Transverse colon (tissue), 4 donors: ENCODE measurements at regions not wholly inside any gene's neighbourhood (a gene's known extent, or its start where the extent isn't known, plus 50 kb on each side); places are given as distances from the start of the nearest gene placed in this dataset.
"Not testable (repeated sequence)": the region's sequence is repeated elsewhere in the genome, so short reads cannot be mapped to it uniquely, and the experiment has no call there.

Experiments used
- DNase-seq: peaks from one replicate; pipeline ENCODE4 v3.0.0-alpha.2; 2019
- H3K27ac ChIP-seq, 4 donors: fragments of 200-600 bp; sonication (generic); 2 replicates each; pipeline ENCODE4 v1.5.1; 2016 to 2018; ENCODE audit warnings: inconsistent platforms in 4 of 4
- H3K27me3 ChIP-seq: fragments of 200-600 bp; sonication (generic); 2 replicates; pipeline ENCODE4 v1.5.1; 2017; ENCODE audit warnings: inconsistent platforms
- H3K36me3 ChIP-seq, 4 donors: fragments of 200-600 bp; sonication (generic); 2 replicates each; pipeline ENCODE4 v1.5.1; 2017 to 2019; ENCODE audit warnings: inconsistent platforms in 4 of 4
- H3K4me1 ChIP-seq, 4 donors: fragments of 200-600 bp; sonication (generic); 2 replicates each; pipeline ENCODE4 v1.5.1; 2017 to 2020; ENCODE audit warnings: inconsistent platforms in 4 of 4
- H3K4me3 ChIP-seq, 4 donors: fragments of 200-600 bp; sonication (generic); 1 replicate in 1 of 4; 2 replicates in 3 of 4; pipeline versions ENCODE4 v1.5.1 to v1.6.1; 2017 to 2019; ENCODE audit warnings: inconsistent platforms in 4 of 4
- H3K9me3 ChIP-seq, 2 donors: fragments of 200-600 bp; sonication (generic); 2 replicates each; pipeline ENCODE4 v1.5.1; 2017 to 2019; ENCODE audit warnings: inconsistent platforms in 2 of 2
- CTCF ChIP-seq, 5 experiments: fragments of 200-600 bp in 3 of 5; fragments of 450-650 bp in 2 of 5; sonication (generic) in 3 of 5; IDR thresholded peaks; 1 replicate in 2 of 5; 2 replicates in 3 of 5; pipeline ENCODE4 v1.5.1; 2016 to 2017; ENCODE audit warnings: antibody characterized with exemption in 5 of 5, inconsistent platforms in 3 of 5, mild to moderate bottlenecking in 2 of 5, moderate library complexity in 1 of 5
- EP300 ChIP-seq: sonication (generic); formaldehyde crosslinking; IDR thresholded peaks from one replicate; pipeline ENCODE4 v1.6.1; 2017; ENCODE audit warnings: antibody characterized with exemption, low read depth
- POLR2A ChIP-seq: fragments of 450-650 bp; IDR thresholded peaks from one replicate; pipeline ENCODE4 v1.6.1; 2016; ENCODE audit warnings: antibody characterized with exemption, mild to moderate bottlenecking, moderate library complexity
- POLR2AphosphoS5 ChIP-seq, 3 donors: sonication (generic); formaldehyde crosslinking; IDR thresholded peaks; one replicate each; pipeline ENCODE4 v1.6.1; 2016; ENCODE audit warnings: antibody characterized with exemption in 3 of 3
- WGBS, 2 donors: methylation state at CpG; one replicate each; pipeline ENCODE4 v1.1.5; 2018; ENCODE audit warnings: low coverage in 1 of 2; 5-methylcytosine and 5-hydroxymethylcytosine counted together
- in situ Hi-C, 4 donors: fragments of 200-750 bp; cut with MboI; loops; one replicate each; pipeline versions ENCODE4 v1.15.0 to v1.15.1; 2017; ENCODE audit warnings: low sequenced_read_pairs in 3 of 4, low pct_ligation_motif_present in 1 of 4, low pct_unique_long_range_greater_than_20kb in 1 of 4
- intact Hi-C: fragments of 100-400 bp; cut with DNase I; formaldehyde crosslinking; loops from one replicate; pipeline ENCODE4 v1.15.1; 2023; ENCODE audit warnings: low total_unique reads

DNA sequence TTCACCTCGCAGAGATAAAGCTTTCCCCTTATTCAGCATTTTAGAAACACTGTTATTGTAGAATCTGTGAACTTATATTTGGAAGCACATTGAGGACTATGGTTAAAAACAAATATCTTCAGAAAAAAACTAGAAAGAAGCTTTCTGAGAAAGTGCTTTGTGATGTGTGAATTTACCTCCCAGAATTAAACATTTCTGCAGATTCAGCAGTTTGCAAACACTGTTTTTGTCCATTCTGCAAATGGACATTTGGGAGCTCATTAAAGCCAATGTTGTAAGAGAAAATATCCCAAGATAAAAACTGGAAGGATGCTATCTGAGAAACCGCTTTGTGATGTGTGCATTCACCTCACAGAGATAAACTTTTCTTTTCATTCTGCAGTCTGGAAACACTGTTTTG lies 272.7 kb downstream of the OR4A5 start:
- intact Hi-C loops = no loop called here
- Histone ChIP-seq H3K4me3 (no peak overlapping the region), H3K27me3 (no peaks in the 10 kb centered on the region), H3K4me1 (no peaks in the 10 kb centered on the region), H3K36me3 (no peaks in the 10 kb centered on the region), H3K27ac (no peak overlapping the region), H3K9me3 (peaks cover 37 to 84% of the 10 kb centered on the region in 2 donors)
- no peak for DNase-seq
- TF ChIP-seq POLR2A (no peak), EP300 (no peak), CTCF (IDR thresholded peaks at IDR 0.05) (no peak), POLR2AphosphoS5 (IDR thresholded peaks at IDR 0.05) (no peak)
- in situ Hi-C loops = no loop called here
- whole genome bisulfite sequencing, 2 donors = 39 to 53% methylated on average over 2 of the region's 2 CpGs

- Histone ChIP-seq H3K4me1 (no peaks in the 10 kb centered on the region), H3K27ac (no peak overlapping the region), H3K36me3 (no peaks in the 10 kb centered on the region), H3K9me3 (peaks cover 8 to 63% of the 10 kb centered on the region in 2 donors), H3K27me3 (no peaks in the 10 kb centered on the region), H3K4me3 (no peak overlapping the region)
- in situ Hi-C loops (no loop called here), intact Hi-C loops (no loop called here)
- DNase-seq = no peak
- 93 to 100% methylated on average over 1 of the region's 1 CpG for WGBS, 2 donors
- TF ChIP-seq CTCF (IDR thresholded peaks at IDR 0.05) = no peak
- no peak for TF ChIP-seq EP300
- no peak for TF ChIP-seq POLR2AphosphoS5 (IDR thresholded peaks at IDR 0.05)
- TF ChIP-seq POLR2A = no peak
These were observed 276.2 kb upstream of the TRIM48 start for GRCh38 chr11:54985731-54986130.

GRCh38 chr11:55028837-55029236 lies 233.1 kb upstream of the TRIM48 start:
- H3K27me3 ChIP-seq, H3K4me1 ChIP-seq, H3K36me3 ChIP-seq, H3K27ac ChIP-seq, in situ Hi-C loops, H3K4me3 ChIP-seq, DNase-seq, intact Hi-C loops: not testable (repeated sequence)
- 67 to 70% methylated on average over 2 of the region's 2 CpGs for WGBS, 2 donors
- H3K9me3 ChIP-seq = peaks cover 62 to 68% of the 10 kb centered on the region in 2 donors

GRCh38 chr11:55054723-55055122 lies 207.2 kb upstream of the TRIM48 start:
- no peaks in the 10 kb centered on the region for H3K27me3 ChIP-seq
- intact Hi-C loops (no loop called here), in situ Hi-C loops (no loop called here)
- H3K4me1 ChIP-seq = no peaks in the 10 kb centered on the region
- TF ChIP-seq EP300 (no peak), CTCF (IDR thresholded peaks at IDR 0.05) (no peak), POLR2A (no peak), POLR2AphosphoS5 (IDR thresholded peaks at IDR 0.05) (no peak)
- H3K4me3 ChIP-seq = no peak overlapping the region
- no peaks in the 10 kb centered on the region for H3K36me3 ChIP-seq
- peaks cover 81 to 84% of the 10 kb centered on the region in 2 donors for H3K9me3 ChIP-seq
- DNase-seq = no peak
- no peak overlapping the region for H3K27ac ChIP-seq

- 86% methylated on average over 9 of the region's 9 CpGs; no CpG with 5 or more reads in 1 of the 2 donors for WGBS, 2 donors
- H3K27me3 ChIP-seq, in situ Hi-C loops, DNase-seq, H3K27ac ChIP-seq, intact Hi-C loops, H3K36me3 ChIP-seq, H3K4me3 ChIP-seq, H3K4me1 ChIP-seq: not testable (repeated sequence)
- H3K9me3 ChIP-seq = peaks cover 28 to 35% of the 10 kb centered on the region in 2 donors
These were observed 177.4 kb upstream of the TRIM48 start for GRCh38 chr11:55084588-55084987.
